Panc1 (cell line): ENCODE measurements at regions not wholly inside any gene's neighbourhood (a gene's known extent, or its start where the extent isn't known, plus 50 kb on each side); places are given as distances from the start of the nearest gene placed in this dataset.
"Not testable (repeated sequence)": the region's sequence is repeated elsewhere in the genome, so short reads cannot be mapped to it uniquely, and the experiment has no call there.

ENCODE experiments used
- ATAC-seq: fragments of 200-7000 bp; cut with Tn5 transposase; 2 replicates; pipeline ENCODE4 v1.9.1; 2020; ENCODE audit warnings: mild to moderate bottlenecking, moderate library complexity
- BruUV-seq: library from RNA; stranded (reverse); fragments of 400-500 nt; replicated peaks from 2 replicates; lab custom pipeline; 2021; lab: Mats Ljungman, UMichigan
- CTCF ChIA-PET: fragments of 300-600 bp; sonication (Branson Sonifier 250); formaldehyde crosslinking; loops from one replicate; lab custom pipeline; 2022; ENCODE audit warnings: antibody characterized with exemption; lab: Charles Lee
- POLR2A ChIA-PET: fragments of 300-600 bp; sonication (Branson Sonifier 250); formaldehyde crosslinking; loops from one replicate; lab custom pipeline; 2022; ENCODE audit warnings: antibody characterized with exemption; lab: Charles Lee
- DNase-seq: peaks from one replicate; pipeline ENCODE4 v3.0.0-alpha.2; 2010; ENCODE audit warnings: low read depth, low spot score
- H3K27ac ChIP-seq: 2 replicates; pipeline ENCODE4 v1.5.1; 2011; ENCODE audit warnings: mild to moderate bottlenecking, low read length, inconsistent platforms
- H3K27me3 ChIP-seq: fragments of 200-500 bp; sonication (Bioruptor generic); 2 replicates; pipeline ENCODE4 v1.6.0; 2014; ENCODE audit warnings: low read length, inconsistent platforms; ENCODE audit not compliant: control insufficient read depth, insufficient read depth
- H3K36me3 ChIP-seq: fragments of 200-500 bp; sonication (Bioruptor generic); 2 replicates; pipeline ENCODE4 v1.5.1; 2014; ENCODE audit warnings: inconsistent platforms, mild to moderate bottlenecking, low read length, moderate library complexity; ENCODE audit not compliant: control insufficient read depth, insufficient read depth
- H3K4me1 ChIP-seq: 2 replicates; pipeline ENCODE4 v1.5.1; 2011; ENCODE audit warnings: inconsistent platforms, mild to moderate bottlenecking, low read length, moderate library complexity; ENCODE audit not compliant: control insufficient read depth, insufficient read depth
- H3K4me3 ChIP-seq, 2 experiments: 2 replicates each; pipeline ENCODE4 v1.5.1; 2011 to 2012; ENCODE audit warnings: low read depth in 2 of 2, low read length in 2 of 2, mild to moderate bottlenecking in 2 of 2, inconsistent platforms in 1 of 2, moderate library complexity in 1 of 2
- H3K9me3 ChIP-seq: fragments of 200-500 bp; sonication (Bioruptor generic); 2 replicates; pipeline ENCODE4 v1.5.1; 2014; ENCODE audit warnings: low read depth, mild to moderate bottlenecking, inconsistent platforms, low read length, moderate library complexity; ENCODE audit not compliant: control insufficient read depth, insufficient read depth
- CTCF ChIP-seq: fragments of 450-650 bp; IDR thresholded peaks from 2 replicates; pipeline ENCODE4 v1.5.1; 2017; ENCODE audit warnings: mild to moderate bottlenecking
- POLR2AphosphoS5 ChIP-seq: IDR thresholded peaks from 2 replicates; pipeline ENCODE4 v1.6.1; 2012; ENCODE audit warnings: mild to moderate bottlenecking, low read depth, low read length, moderate library complexity
- REST ChIP-seq, 2 experiments: IDR thresholded peaks; 2 replicates each; pipeline ENCODE4 v1.6.1; 2011 to 2012; ENCODE audit warnings: low read depth in 2 of 2, control low read depth in 1 of 2, low read length in 1 of 2, mild to moderate bottlenecking in 1 of 2, moderate library complexity in 1 of 2; ENCODE audit not compliant: insufficient read depth in 1 of 2
- SIN3A ChIP-seq: IDR thresholded peaks from 2 replicates; pipeline ENCODE4 v1.6.1; 2012; ENCODE audit warnings: low read depth, mild to moderate bottlenecking, low read length, moderate library complexity, borderline replicate concordance; ENCODE audit not compliant: insufficient read depth
- TCF7L2 ChIP-seq: IDR thresholded peaks from 2 replicates; pipeline ENCODE4 v1.6.1; 2011; ENCODE audit warnings: mild to moderate bottlenecking, low read depth, low read length, inconsistent platforms
- in situ Hi-C: cut with HindIII; loops from 2 replicates; pipeline ENCODE4 v1.10.0; 2016; ENCODE audit warnings: low sequenced_read_pairs, low pct_unique_long_range_greater_than_20kb
- intact Hi-C: fragments of 100-400 bp; cut with micrococcal nuclease; formaldehyde crosslinking; loops from one replicate; pipeline ENCODE4 v1.10.0; 2022; ENCODE audit not compliant: unreplicated experiment

GRCh38 chr10:17527514-17528146 lies 73.2 kb upstream of the ST8SIA6 start:
- no peaks in the 10 kb centered on the region for H3K36me3 ChIP-seq
- ChIA-PET CTCF (no interaction called here), POLR2A (no interaction called here)
- intact Hi-C loops = no loop called here
- ATAC-seq = no peak
- H3K9me3 ChIP-seq = no peaks in the 10 kb centered on the region
- peak; percentile 10 for DNase-seq
- TF ChIP-seq POLR2AphosphoS5 (no peak), SIN3A (no peak), TCF7L2 (no peak)
- H3K4me3 ChIP-seq = no peak overlapping the region
- H3K27ac ChIP-seq = no peak overlapping the region
- H3K4me1 ChIP-seq = no peaks in the 10 kb centered on the region
- no peaks in the 10 kb centered on the region for H3K27me3 ChIP-seq
- in situ Hi-C loops = no loop called here
- no TSS peak for BruUV-seq

GRCh38 chr10:17526571-17526970 lies 72.2 kb upstream of the ST8SIA6 start:
- POLR2A ChIA-PET, CTCF ChIA-PET, intact Hi-C loops: not testable (repeated sequence)

GRCh38 chr10:17523917-17524316 lies 69.5 kb upstream of the ST8SIA6 start:
- H3K27ac ChIP-seq = no peak overlapping the region
- CTCF ChIA-PET = no interaction called here
- no peaks in the 10 kb centered on the region for H3K27me3 ChIP-seq
- H3K4me1 ChIP-seq = no peaks in the 10 kb centered on the region
- H3K4me3 ChIP-seq = no peak overlapping the region
- DNase-seq (no peak), ATAC-seq (no peak)
- no peaks in the 10 kb centered on the region for H3K36me3 ChIP-seq
- BruUV-seq = no TSS peak
- in situ Hi-C loops = no loop called here
- no peaks in the 10 kb centered on the region for H3K9me3 ChIP-seq
- intact Hi-C loops = no loop called here
- POLR2A ChIA-PET = no interaction called here
- TF ChIP-seq TCF7L2 (no peak), POLR2AphosphoS5 (no peak), SIN3A (no peak), CTCF (no peak), REST (IDR thresholded peaks at IDR 0.05; ENCODE audit: insufficient read depth in 1 of 2, low read depth in 2 of 2, low read length in 1 of 2) (no peak)

More at GRCh38 chr10:17526571-17526970, 72.2 kb upstream of the ST8SIA6 start:
- BruUV-seq, H3K27me3 ChIP-seq, H3K9me3 ChIP-seq, H3K27ac ChIP-seq, in situ Hi-C loops, H3K4me1 ChIP-seq, ATAC-seq, DNase-seq, H3K36me3 ChIP-seq, H3K4me3 ChIP-seq: not testable (repeated sequence)
